Hepatocyte (in vitro differentiated cells): ENCODE measurements at regions not wholly inside any gene's neighbourhood (a gene's known extent, or its start where the extent isn't known, plus 50 kb on each side); places are given as distances from the start of the nearest gene placed in this dataset.
"Not testable (repeated sequence)": the region's sequence is repeated elsewhere in the genome, so short reads cannot be mapped to it uniquely, and the experiment has no call there.

Experiments used
- DNase-seq: peaks from one replicate; pipeline ENCODE4 v3.0.0-alpha.2; 2016; ENCODE audit warnings: low spot score
- H2AFZ ChIP-seq: fragments of 200-600 bp; sonication (generic); 2 replicates; pipeline ENCODE4 v1.6.0; 2016; ENCODE audit warnings: antibody characterized with exemption, mild to moderate bottlenecking
- H3K27ac ChIP-seq: fragments of 200-600 bp; sonication (generic); 2 replicates; pipeline ENCODE4 v1.5.1; 2016; ENCODE audit warnings: mild to moderate bottlenecking
- H3K27me3 ChIP-seq: fragments of 200-600 bp; sonication (generic); 2 replicates; pipeline ENCODE4 v1.6.1; 2016
- H3K36me3 ChIP-seq: fragments of 200-600 bp; sonication (generic); replicated peaks from 2 replicates; pipeline ENCODE4 v1.5.1; 2016; ENCODE audit warnings: low read depth; ENCODE audit not compliant: insufficient read depth
- H3K4me1 ChIP-seq: fragments of 200-600 bp; sonication (generic); 2 replicates; pipeline ENCODE4 v1.5.1; 2016; ENCODE audit warnings: mild to moderate bottlenecking, moderate library complexity; ENCODE audit not compliant: insufficient read depth
- H3K4me2 ChIP-seq: fragments of 200-600 bp; sonication (generic); 2 replicates; pipeline ENCODE4 v1.6.0; 2016
- H3K4me3 ChIP-seq: fragments of 200-600 bp; sonication (generic); 2 replicates; pipeline ENCODE4 v1.5.1; 2016; ENCODE audit warnings: mild to moderate bottlenecking
- H3K79me2 ChIP-seq: fragments of 200-600 bp; sonication (generic); 2 replicates; pipeline ENCODE4 v1.6.0; 2017; ENCODE audit warnings: mild to moderate bottlenecking
- H3K9me2 ChIP-seq: fragments of 200-600 bp; sonication (generic); replicated peaks from 2 replicates; pipeline ENCODE4 v1.6.0; 2017; ENCODE audit warnings: mild to moderate bottlenecking; ENCODE audit not compliant: insufficient read depth
- H3K9me3 ChIP-seq: fragments of 200-600 bp; sonication (generic); 2 replicates; pipeline ENCODE4 v1.5.1; 2016; ENCODE audit warnings: low read depth, mild to moderate bottlenecking
- H4K20me1 ChIP-seq: fragments of 200-600 bp; sonication (generic); 2 replicates; pipeline ENCODE4 v1.6.0; 2016; ENCODE audit warnings: mild to moderate bottlenecking; ENCODE audit not compliant: insufficient read depth, poor library complexity, severe bottlenecking
- EZH2 ChIP-seq: fragments of 200-600 bp; sonication (generic); IDR thresholded peaks from 2 replicates; pipeline ENCODE4 v1.6.1; 2016; ENCODE audit warnings: antibody characterized with exemption, mild to moderate bottlenecking, borderline replicate concordance
- EZH2phosphoT487 ChIP-seq: fragments of 200-600 bp; sonication (generic); IDR thresholded peaks from one replicate; pipeline ENCODE4 v1.6.1; 2018; ENCODE audit warnings: antibody characterized with exemption, mild to moderate bottlenecking, low read depth, moderate library complexity; ENCODE audit not compliant: unreplicated experiment, severe bottlenecking
- WGBS: methylation state at CpG from one replicate; pipeline ENCODE4 v1.1.6; 2016; ENCODE audit warnings: low lambda C conversion rate; ENCODE audit errors: missing lambda C conversion rate; 5-methylcytosine and 5-hydroxymethylcytosine counted together
- TF ChIP-seq, protein P1 (sequence below): fragments of 200-600 bp; sonication (generic); IDR thresholded peaks from 2 replicates; pipeline ENCODE4 v1.5.1; 2016; ENCODE audit warnings: antibody characterized with exemption, mild to moderate bottlenecking; ENCODE audit not compliant: poor library complexity

DNA sequence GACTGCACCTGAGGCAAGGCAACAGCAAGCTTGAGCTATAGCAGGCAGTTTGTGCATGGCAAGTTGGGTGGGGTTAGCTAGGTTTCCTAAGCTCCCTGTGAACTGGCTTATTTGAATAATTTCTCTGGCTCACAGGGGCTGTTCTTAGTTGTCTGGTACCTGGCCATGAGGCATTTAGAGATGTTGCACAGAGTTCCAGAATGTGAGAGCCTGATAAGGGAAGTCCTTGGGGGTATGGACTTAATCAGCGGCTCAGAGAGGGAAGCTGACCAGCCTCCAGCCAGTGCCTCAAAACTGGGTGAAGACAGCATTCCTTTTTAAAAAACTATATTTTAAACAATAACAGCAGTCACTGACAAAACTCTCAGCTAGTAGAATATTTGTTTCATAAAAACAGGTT lies 307.4 kb downstream of the FZD1 start:
- H4K20me1 ChIP-seq, result no peaks in the 10 kb centered on the region
- no peaks in the 10 kb centered on the region for H3K4me1 ChIP-seq
- H3K4me2 ChIP-seq, result no peak overlapping the region
- H3K9me2 ChIP-seq, result no peaks in the 10 kb centered on the region
- 57% methylated on average over 1 of the region's 1 CpG for WGBS
- H3K79me2 ChIP-seq, result no peaks in the 10 kb centered on the region
- H2AFZ ChIP-seq, result no peak overlapping the region
- TF ChIP-seq, protein P1, sequence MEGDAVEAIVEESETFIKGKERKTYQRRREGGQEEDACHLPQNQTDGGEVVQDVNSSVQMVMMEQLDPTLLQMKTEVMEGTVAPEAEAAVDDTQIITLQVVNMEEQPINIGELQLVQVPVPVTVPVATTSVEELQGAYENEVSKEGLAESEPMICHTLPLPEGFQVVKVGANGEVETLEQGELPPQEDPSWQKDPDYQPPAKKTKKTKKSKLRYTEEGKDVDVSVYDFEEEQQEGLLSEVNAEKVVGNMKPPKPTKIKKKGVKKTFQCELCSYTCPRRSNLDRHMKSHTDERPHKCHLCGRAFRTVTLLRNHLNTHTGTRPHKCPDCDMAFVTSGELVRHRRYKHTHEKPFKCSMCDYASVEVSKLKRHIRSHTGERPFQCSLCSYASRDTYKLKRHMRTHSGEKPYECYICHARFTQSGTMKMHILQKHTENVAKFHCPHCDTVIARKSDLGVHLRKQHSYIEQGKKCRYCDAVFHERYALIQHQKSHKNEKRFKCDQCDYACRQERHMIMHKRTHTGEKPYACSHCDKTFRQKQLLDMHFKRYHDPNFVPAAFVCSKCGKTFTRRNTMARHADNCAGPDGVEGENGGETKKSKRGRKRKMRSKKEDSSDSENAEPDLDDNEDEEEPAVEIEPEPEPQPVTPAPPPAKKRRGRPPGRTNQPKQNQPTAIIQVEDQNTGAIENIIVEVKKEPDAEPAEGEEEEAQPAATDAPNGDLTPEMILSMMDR, result no peak
- no peak for TF ChIP-seq EZH2
- no peak for TF ChIP-seq EZH2phosphoT487
- no peaks in the 10 kb centered on the region for H3K27me3 ChIP-seq
- no peaks in the 10 kb centered on the region for H3K9me3 ChIP-seq
- no peak overlapping the region for H3K4me3 ChIP-seq
- H3K27ac ChIP-seq, result no peak overlapping the region
- DNase-seq, result no peak
- no peaks in the 10 kb centered on the region for H3K36me3 ChIP-seq

DNA sequence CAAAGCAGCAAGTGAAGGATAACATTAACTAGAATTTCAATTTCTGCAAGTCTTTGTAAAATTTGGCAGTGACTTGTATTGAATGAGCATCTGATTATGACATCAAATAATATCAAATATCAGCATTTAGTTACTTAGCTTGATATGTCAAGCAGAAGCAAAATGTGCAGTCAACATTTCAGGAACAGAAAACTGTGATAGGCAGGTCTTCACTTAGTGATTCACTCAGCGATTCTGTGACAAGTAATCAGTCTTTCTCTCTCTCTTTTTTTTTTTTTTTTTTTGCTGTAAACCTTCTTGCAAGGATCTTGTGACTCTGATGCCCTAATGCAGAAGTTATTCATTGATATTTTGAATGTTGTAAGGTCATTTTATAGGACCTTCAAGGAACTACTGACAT lies 307.1 kb downstream of the MTERF1 start:
- H3K4me1 ChIP-seq, result no peaks in the 10 kb centered on the region
- no peaks in the 10 kb centered on the region for H3K36me3 ChIP-seq
- WGBS, result 100% methylated on average over 1 of the region's 1 CpG
- no peaks in the 10 kb centered on the region for H3K9me2 ChIP-seq
- no peaks in the 10 kb centered on the region for H3K9me3 ChIP-seq
- H3K4me3 ChIP-seq, result no peak overlapping the region
- TF ChIP-seq EZH2 (no peak), EZH2phosphoT487 (no peak)
- TF ChIP-seq, protein P1, result no peak
- DNase-seq, result no peak
- H3K79me2 ChIP-seq, result no peaks in the 10 kb centered on the region
- H3K27me3 ChIP-seq, result no peaks in the 10 kb centered on the region
- no peak overlapping the region for H3K27ac ChIP-seq
- H4K20me1 ChIP-seq, result no peaks in the 10 kb centered on the region
- no peak overlapping the region for H2AFZ ChIP-seq
- H3K4me2 ChIP-seq, result no peak overlapping the region

DNA sequence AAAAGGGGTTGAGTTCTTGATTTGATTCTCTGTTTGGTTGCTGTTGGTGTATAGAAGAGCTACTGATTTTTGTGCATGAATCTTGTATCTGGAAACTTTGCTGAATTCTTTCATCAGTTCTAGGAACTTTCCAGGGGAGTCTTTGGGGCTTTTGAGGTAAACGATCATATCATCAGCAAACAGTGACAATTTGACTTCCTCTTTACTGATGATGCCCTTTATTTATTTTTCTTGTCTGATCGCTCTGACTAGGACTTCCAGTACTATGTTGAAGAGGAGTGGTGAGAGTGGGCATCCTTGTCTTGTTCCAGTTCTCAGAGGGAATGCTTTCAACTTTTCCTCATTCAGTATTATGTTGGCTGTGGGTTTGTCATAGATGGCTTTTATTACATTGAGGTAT lies 304.0 kb downstream of the MTERF1 start:
- not testable (repeated sequence) for H4K20me1 ChIP-seq, H3K27ac ChIP-seq, H3K79me2 ChIP-seq, H3K9me3 ChIP-seq, H3K27me3 ChIP-seq, H3K36me3 ChIP-seq, H3K4me1 ChIP-seq, H3K4me3 ChIP-seq, H2AFZ ChIP-seq, H3K9me2 ChIP-seq, H3K4me2 ChIP-seq, DNase-seq
- WGBS, result 70% methylated on average over 2 of the region's 2 CpGs

DNA sequence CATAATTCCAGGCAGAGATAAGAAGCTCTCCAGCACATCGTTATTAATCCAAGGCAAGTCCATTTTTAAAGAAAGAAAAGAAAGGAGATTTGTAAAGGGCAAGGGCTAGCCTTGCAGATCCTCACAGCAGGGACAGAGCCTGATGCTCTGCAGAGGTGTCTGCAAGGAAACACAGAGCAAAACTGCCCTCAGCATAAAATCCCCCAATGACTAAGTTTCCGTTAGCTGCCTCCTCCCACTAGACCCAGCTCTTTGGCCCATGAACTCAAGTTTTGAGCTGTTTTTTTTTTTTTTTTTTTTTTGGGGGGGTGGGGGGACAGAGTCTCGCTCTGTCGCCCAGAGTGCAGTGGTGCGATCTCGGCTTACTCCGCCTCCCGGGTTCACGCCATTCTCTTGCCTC lies 300.7 kb downstream of the MTERF1 start:
- no peak overlapping the region for H3K27ac ChIP-seq
- WGBS, result 94% methylated on average over 7 of the region's 9 CpGs

More for the DNA sequence above, 300.7 kb downstream of the MTERF1 start:
- no peaks in the 10 kb centered on the region for H3K27me3 ChIP-seq
- TF ChIP-seq EZH2phosphoT487 (no peak), EZH2 (no peak)
- TF ChIP-seq, protein P1, result no peak
- no peak overlapping the region for H2AFZ ChIP-seq
- no peak overlapping the region for H3K4me2 ChIP-seq
- no peaks in the 10 kb centered on the region for H3K4me1 ChIP-seq
- H3K9me2 ChIP-seq, result no peaks in the 10 kb centered on the region
- DNase-seq, result no peak
- H3K36me3 ChIP-seq, result no peaks in the 10 kb centered on the region
- no peaks in the 10 kb centered on the region for H3K79me2 ChIP-seq
- no peaks in the 10 kb centered on the region for H3K9me3 ChIP-seq
- no peaks in the 10 kb centered on the region for H4K20me1 ChIP-seq
- H3K4me3 ChIP-seq, result no peak overlapping the region
